SU-DHL-6 (cell line): ENCODE measurements at regions not wholly inside any gene's neighbourhood (a gene's known extent, or its start where the extent isn't known, plus 50 kb on each side); places are given as distances from the start of the nearest gene placed in this dataset.

Experiments
- H2AFZ ChIP-seq: fragments of 200-600 bp; sonication (generic); 2 replicates; pipeline ENCODE4 v1.6.1; 2014; ENCODE audit warnings: low read depth, mild to moderate bottlenecking, moderate library complexity, mixed read lengths, antibody characterized with exemption, low read length; ENCODE audit not compliant: severe bottlenecking
- H3F3A ChIP-seq: fragments of 200-600 bp; shearing (Covaris generic); 2 replicates; pipeline ENCODE4 v1.6.0; 2016; ENCODE audit warnings: antibody characterized with exemption, mild to moderate bottlenecking; ENCODE audit not compliant: insufficient read depth
- H3K27ac ChIP-seq: fragments of 200-600 bp; sonication (generic); 2 replicates; pipeline ENCODE4 v1.5.1; 2016; ENCODE audit warnings: low read depth, mild to moderate bottlenecking, low read length, moderate library complexity, mixed read lengths
- H3K27me3 ChIP-seq: fragments of 200-600 bp; sonication (generic), shearing (Covaris generic); 2 replicates; pipeline ENCODE4 v1.6.0; 2014; ENCODE audit warnings: mild to moderate bottlenecking, low read length
- H3K36me3 ChIP-seq: fragments of 200-600 bp; sonication (generic); 2 replicates; pipeline ENCODE4 v1.6.1; 2014; ENCODE audit warnings: mild to moderate bottlenecking, low read length, mixed read lengths
- H3K4me2 ChIP-seq: fragments of 300-600, 200-600 bp; shearing (Covaris generic), sonication (generic); 2 replicates; pipeline ENCODE4 v1.6.0; 2014; ENCODE audit warnings: low read length, low read depth, mild to moderate bottlenecking; ENCODE audit not compliant: poor library complexity, severe bottlenecking
- H3K4me3 ChIP-seq: fragments of 200-600 bp; sonication (generic); 2 replicates; pipeline ENCODE4 v1.5.1; 2014; ENCODE audit warnings: antibody characterized with exemption, low read length, mild to moderate bottlenecking, mixed read lengths; ENCODE audit not compliant: insufficient read depth, poor library complexity, severe bottlenecking
- H3K79me2 ChIP-seq: fragments of 200-600 bp; sonication (generic); 2 replicates; pipeline ENCODE4 v1.6.1; 2014; ENCODE audit warnings: mild to moderate bottlenecking, low read length, moderate library complexity; ENCODE audit not compliant: insufficient read depth
- H3K9ac ChIP-seq: fragments of 200-600 bp; sonication (generic); 2 replicates; pipeline ENCODE4 v1.7.0; 2014; ENCODE audit warnings: mild to moderate bottlenecking, low read length
- H3K9me2 ChIP-seq: fragments of 200-600 bp; sonication (generic); replicated peaks from 2 replicates; pipeline ENCODE4 v1.6.1; 2014; ENCODE audit warnings: low read length; ENCODE audit not compliant: insufficient read depth
- H3K9me3 ChIP-seq: fragments of 200-600 bp; sonication (generic); 2 replicates; pipeline ENCODE4 v1.6.1; 2014; ENCODE audit warnings: low read length, mixed read lengths; ENCODE audit not compliant: insufficient read depth
- H4K20me1 ChIP-seq: fragments of 200-600 bp; sonication (generic); 2 replicates; pipeline ENCODE4 v1.6.1; 2014; ENCODE audit warnings: low read depth, mild to moderate bottlenecking, antibody characterized with exemption, low read length, moderate library complexity, mixed read lengths
- EZH2phosphoT487 ChIP-seq: fragments of 200-600 bp; sonication (generic), shearing (Covaris generic); conservative IDR thresholded peaks from 2 replicates; pipeline ENCODE4 v1.6.1; 2018; ENCODE audit warnings: mild to moderate bottlenecking, antibody characterized with exemption, low read length, moderate library complexity, mixed read lengths
- TF ChIP-seq, protein P1 (sequence below): fragments of 200-600 bp; sonication (generic); IDR thresholded peaks from one replicate; pipeline ENCODE4 v1.5.1; 2017; ENCODE audit warnings: antibody characterized with exemption, mild to moderate bottlenecking, low read length, moderate library complexity; ENCODE audit not compliant: insufficient read depth, poor library complexity, severe bottlenecking

- Histone ChIP-seq H3K79me2 (no peaks in the 10 kb centered on the region), H3F3A (no peaks in the 10 kb centered on the region), H3K4me2 (no peak overlapping the region), H2AFZ (no peak overlapping the region), H3K4me3 (no peak overlapping the region), H4K20me1 (no peaks in the 10 kb centered on the region), H3K27me3 (no peaks in the 10 kb centered on the region), H3K36me3 (no peaks in the 10 kb centered on the region), H3K9me3 (no peaks in the 10 kb centered on the region), H3K27ac (no peak overlapping the region), H3K9ac (no peak overlapping the region), H3K9me2 (no peaks in the 10 kb centered on the region)
- TF ChIP-seq EZH2phosphoT487 = no peak
- TF ChIP-seq, protein P1, sequence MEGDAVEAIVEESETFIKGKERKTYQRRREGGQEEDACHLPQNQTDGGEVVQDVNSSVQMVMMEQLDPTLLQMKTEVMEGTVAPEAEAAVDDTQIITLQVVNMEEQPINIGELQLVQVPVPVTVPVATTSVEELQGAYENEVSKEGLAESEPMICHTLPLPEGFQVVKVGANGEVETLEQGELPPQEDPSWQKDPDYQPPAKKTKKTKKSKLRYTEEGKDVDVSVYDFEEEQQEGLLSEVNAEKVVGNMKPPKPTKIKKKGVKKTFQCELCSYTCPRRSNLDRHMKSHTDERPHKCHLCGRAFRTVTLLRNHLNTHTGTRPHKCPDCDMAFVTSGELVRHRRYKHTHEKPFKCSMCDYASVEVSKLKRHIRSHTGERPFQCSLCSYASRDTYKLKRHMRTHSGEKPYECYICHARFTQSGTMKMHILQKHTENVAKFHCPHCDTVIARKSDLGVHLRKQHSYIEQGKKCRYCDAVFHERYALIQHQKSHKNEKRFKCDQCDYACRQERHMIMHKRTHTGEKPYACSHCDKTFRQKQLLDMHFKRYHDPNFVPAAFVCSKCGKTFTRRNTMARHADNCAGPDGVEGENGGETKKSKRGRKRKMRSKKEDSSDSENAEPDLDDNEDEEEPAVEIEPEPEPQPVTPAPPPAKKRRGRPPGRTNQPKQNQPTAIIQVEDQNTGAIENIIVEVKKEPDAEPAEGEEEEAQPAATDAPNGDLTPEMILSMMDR = no peak
Observed at GRCh38 chr1:5333291-5333690, 658.9 kb downstream of the NPHP4 start.

DNA sequence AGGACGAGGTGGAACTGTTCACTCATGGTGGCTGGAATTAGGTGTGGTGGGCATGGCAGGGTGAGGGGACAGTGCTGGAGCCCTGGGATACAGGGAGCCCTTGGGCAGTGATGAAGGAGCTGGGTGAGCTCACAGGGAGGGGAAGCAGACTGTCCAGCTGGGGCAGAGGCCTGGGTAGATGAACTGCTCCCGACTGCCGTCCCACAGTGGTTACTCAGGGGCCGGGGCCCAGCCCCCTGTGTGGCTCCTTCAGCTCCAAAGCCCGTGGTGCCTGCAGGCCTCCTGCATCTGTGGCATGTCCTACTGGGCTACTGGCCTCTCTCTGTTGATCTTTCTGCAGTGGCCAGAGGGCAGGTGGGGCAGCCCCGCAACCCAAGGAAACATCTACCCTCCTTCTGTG, 661.1 kb downstream of the NPHP4 start:
- H3K9ac ChIP-seq = no peak overlapping the region

DNA sequence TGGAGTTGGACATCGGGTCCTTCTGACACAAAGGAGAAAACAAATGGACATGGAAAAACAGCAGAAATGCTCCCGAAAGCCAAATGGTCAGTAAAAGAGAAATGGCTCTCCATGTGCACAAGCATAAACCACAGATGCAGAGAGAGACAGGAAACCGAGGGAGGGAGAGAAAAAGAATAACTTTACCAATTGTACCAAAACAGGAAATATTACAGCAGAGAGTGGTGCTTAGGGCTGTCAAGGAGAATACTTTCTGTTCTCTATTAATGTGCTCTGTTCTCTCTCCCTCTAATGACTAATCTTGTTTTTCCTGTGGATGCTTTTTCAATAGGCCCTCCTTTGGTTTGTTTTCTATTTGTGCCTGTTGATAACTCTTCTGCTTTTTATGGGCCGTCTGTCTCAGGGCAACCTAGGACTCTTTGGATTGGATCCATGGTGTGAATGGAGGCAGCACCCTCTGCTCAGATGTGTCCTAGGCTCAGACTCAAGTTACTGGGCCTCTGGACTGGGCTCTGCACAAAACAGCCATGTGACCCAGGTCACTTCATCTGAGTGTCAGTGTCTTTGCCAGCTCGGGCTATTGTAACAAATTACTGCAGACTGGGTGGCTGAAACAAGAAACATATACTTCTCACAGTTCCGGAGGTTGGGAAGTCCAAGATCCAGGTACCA, 663.0 kb downstream of the NPHP4 start:
- Histone ChIP-seq H2AFZ (no peak overlapping the region), H3F3A (no peaks in the 10 kb centered on the region), H3K4me3 (no peak overlapping the region), H3K36me3 (no peaks in the 10 kb centered on the region), H3K27ac (no peak overlapping the region), H3K9me2 (no peaks in the 10 kb centered on the region), H3K79me2 (no peaks in the 10 kb centered on the region), H3K4me2 (no peak overlapping the region), H4K20me1 (no peaks in the 10 kb centered on the region), H3K9ac (no peak overlapping the region), H3K27me3 (no peaks in the 10 kb centered on the region), H3K9me3 (no peaks in the 10 kb centered on the region)
- TF ChIP-seq EZH2phosphoT487 = no peak
- TF ChIP-seq, protein P1 = no peak

More for the DNA sequence above, 661.1 kb downstream of the NPHP4 start:
- no peaks in the 10 kb centered on the region for H3K27me3 ChIP-seq
- H3F3A ChIP-seq = no peaks in the 10 kb centered on the region
- no peak overlapping the region for H3K4me2 ChIP-seq
- TF ChIP-seq EZH2phosphoT487 = no peak
- TF ChIP-seq, protein P1 = no peak
- no peak overlapping the region for H2AFZ ChIP-seq
- H3K27ac ChIP-seq = no peak overlapping the region
- H4K20me1 ChIP-seq = no peaks in the 10 kb centered on the region
- no peaks in the 10 kb centered on the region for H3K36me3 ChIP-seq
- no peaks in the 10 kb centered on the region for H3K9me2 ChIP-seq
- no peaks in the 10 kb centered on the region for H3K9me3 ChIP-seq
- no peak overlapping the region for H3K4me3 ChIP-seq
- H3K79me2 ChIP-seq = no peaks in the 10 kb centered on the region
